ENCODE measurements at regions not wholly inside any gene's neighbourhood (a gene's known extent, or its start where the extent isn't known, plus 50 kb on each side); places are given as distances from the start of the nearest gene placed in this dataset.

- no peak for TF ChIP-seq EZH2 (IDR thresholded peaks at IDR 0.05; ENCODE audit: low read depth, unreplicated experiment)
- TF ChIP-seq, protein P1, sequence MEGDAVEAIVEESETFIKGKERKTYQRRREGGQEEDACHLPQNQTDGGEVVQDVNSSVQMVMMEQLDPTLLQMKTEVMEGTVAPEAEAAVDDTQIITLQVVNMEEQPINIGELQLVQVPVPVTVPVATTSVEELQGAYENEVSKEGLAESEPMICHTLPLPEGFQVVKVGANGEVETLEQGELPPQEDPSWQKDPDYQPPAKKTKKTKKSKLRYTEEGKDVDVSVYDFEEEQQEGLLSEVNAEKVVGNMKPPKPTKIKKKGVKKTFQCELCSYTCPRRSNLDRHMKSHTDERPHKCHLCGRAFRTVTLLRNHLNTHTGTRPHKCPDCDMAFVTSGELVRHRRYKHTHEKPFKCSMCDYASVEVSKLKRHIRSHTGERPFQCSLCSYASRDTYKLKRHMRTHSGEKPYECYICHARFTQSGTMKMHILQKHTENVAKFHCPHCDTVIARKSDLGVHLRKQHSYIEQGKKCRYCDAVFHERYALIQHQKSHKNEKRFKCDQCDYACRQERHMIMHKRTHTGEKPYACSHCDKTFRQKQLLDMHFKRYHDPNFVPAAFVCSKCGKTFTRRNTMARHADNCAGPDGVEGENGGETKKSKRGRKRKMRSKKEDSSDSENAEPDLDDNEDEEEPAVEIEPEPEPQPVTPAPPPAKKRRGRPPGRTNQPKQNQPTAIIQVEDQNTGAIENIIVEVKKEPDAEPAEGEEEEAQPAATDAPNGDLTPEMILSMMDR (conservative IDR thresholded peaks at IDR 0.05; ENCODE audit: low read depth in 2 of 2): no peak
- TF ChIP-seq CREB1 (CRISPR knock-in tag; IDR thresholded peaks at IDR 0.05; ENCODE audit: low read depth): no peak
- TF ChIP-seq POLR2AphosphoS5 (IDR thresholded peaks at IDR 0.05; ENCODE audit: low read depth): no peak
- TF ChIP-seq ZNF462 (CRISPR knock-in tag; IDR thresholded peaks at IDR 0.05): no peak
- TF ChIP-seq, protein P2, sequence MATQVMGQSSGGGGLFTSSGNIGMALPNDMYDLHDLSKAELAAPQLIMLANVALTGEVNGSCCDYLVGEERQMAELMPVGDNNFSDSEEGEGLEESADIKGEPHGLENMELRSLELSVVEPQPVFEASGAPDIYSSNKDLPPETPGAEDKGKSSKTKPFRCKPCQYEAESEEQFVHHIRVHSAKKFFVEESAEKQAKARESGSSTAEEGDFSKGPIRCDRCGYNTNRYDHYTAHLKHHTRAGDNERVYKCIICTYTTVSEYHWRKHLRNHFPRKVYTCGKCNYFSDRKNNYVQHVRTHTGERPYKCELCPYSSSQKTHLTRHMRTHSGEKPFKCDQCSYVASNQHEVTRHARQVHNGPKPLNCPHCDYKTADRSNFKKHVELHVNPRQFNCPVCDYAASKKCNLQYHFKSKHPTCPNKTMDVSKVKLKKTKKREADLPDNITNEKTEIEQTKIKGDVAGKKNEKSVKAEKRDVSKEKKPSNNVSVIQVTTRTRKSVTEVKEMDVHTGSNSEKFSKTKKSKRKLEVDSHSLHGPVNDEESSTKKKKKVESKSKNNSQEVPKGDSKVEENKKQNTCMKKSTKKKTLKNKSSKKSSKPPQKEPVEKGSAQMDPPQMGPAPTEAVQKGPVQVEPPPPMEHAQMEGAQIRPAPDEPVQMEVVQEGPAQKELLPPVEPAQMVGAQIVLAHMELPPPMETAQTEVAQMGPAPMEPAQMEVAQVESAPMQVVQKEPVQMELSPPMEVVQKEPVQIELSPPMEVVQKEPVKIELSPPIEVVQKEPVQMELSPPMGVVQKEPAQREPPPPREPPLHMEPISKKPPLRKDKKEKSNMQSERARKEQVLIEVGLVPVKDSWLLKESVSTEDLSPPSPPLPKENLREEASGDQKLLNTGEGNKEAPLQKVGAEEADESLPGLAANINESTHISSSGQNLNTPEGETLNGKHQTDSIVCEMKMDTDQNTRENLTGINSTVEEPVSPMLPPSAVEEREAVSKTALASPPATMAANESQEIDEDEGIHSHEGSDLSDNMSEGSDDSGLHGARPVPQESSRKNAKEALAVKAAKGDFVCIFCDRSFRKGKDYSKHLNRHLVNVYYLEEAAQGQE (IDR thresholded peaks at IDR 0.05; ENCODE audit: unreplicated experiment): no peak
- no peak for TF ChIP-seq EZH2phosphoT487 (IDR thresholded peaks at IDR 0.05; ENCODE audit: unreplicated experiment)
- TF ChIP-seq JUNB (IDR thresholded peaks at IDR 0.05; ENCODE audit: unreplicated experiment): no peak
- TF ChIP-seq ZNF331 (CRISPR knock-in tag; IDR thresholded peaks at IDR 0.05; ENCODE audit: low read depth): no peak
- TF ChIP-seq NANOG (IDR thresholded peaks at IDR 0.05; ENCODE audit: borderline replicate concordance): no peak
- TF ChIP-seq ETS1 (IDR thresholded peaks at IDR 0.05): no peak
- no peak for TF ChIP-seq ZNF114 (CRISPR knock-in tag; IDR thresholded peaks at IDR 0.05)
- no peak for TF ChIP-seq STAT1 (IDR thresholded peaks at IDR 0.05; ENCODE audit: unreplicated experiment)
Observed at GRCh38 chr22:49541693-49542230, 285.9 kb downstream of the BRD1 start.

Measured in GM23338 (cell line).